ENCODE measurements at regions not wholly inside any gene's neighbourhood (a gene's known extent, or its start where the extent isn't known, plus 50 kb on each side); places are given as distances from the start of the nearest gene placed in this dataset.
A peak's percentile ranks its signal among the peaks of the same experiment; 100 is the strongest.

DNA sequence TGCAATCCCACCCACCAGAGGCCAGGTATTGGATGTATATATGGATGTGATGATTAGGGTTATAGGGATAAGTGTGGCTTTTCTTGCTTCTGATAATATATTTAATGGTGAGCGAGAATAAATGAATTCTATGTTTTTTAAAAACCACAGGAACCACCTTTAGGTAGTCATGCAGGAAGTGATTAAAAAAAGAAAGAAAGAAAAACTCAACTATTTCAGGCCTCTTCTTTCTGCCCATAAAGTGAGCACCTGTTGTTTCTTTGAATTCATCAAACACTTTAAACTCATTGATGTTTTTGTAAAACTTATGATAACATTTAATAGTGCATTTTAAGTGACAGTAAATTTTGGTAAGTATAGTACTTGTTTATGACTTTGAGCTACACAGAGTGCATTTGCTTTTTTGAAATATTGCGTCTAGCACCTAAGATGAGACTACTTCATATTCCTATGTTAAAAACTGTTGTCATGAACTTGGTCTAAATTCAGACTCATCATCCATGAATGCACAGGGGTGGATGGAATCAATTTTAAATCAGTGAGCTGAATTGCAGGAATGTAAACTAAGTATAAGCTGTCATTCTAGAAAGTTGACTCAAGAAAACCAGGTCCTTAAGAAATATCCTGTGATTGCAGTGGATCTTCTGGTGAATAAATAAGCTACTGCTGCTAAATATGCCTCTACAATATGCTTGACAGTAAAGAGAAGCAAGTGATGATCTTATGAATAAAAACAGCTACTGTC lies 764.4 kb upstream of the NECTIN3 start:
- H2AFZ ChIP-seq (ENCODE audit: low read depth, low read length): no peak overlapping the region

DNA sequence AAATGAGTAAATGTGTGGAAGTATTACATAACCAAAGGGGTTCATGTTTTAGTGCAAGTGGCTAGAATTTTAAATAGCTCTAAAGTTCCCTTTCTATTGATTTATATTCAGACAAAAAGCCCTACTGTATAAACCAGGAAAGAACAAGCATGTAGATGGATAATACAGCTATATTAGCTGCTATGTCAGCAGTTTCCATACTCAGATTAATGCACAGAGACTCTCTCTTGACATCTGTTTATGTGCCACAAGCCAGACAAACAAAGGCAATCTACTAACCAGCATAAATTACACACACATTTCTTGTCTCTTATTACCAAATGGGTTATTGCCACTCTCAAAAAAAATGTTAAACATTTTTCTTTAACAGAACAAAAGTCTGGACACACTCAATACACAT lies 760.1 kb upstream of the NECTIN3 start:
- TF ChIP-seq, protein P1, sequence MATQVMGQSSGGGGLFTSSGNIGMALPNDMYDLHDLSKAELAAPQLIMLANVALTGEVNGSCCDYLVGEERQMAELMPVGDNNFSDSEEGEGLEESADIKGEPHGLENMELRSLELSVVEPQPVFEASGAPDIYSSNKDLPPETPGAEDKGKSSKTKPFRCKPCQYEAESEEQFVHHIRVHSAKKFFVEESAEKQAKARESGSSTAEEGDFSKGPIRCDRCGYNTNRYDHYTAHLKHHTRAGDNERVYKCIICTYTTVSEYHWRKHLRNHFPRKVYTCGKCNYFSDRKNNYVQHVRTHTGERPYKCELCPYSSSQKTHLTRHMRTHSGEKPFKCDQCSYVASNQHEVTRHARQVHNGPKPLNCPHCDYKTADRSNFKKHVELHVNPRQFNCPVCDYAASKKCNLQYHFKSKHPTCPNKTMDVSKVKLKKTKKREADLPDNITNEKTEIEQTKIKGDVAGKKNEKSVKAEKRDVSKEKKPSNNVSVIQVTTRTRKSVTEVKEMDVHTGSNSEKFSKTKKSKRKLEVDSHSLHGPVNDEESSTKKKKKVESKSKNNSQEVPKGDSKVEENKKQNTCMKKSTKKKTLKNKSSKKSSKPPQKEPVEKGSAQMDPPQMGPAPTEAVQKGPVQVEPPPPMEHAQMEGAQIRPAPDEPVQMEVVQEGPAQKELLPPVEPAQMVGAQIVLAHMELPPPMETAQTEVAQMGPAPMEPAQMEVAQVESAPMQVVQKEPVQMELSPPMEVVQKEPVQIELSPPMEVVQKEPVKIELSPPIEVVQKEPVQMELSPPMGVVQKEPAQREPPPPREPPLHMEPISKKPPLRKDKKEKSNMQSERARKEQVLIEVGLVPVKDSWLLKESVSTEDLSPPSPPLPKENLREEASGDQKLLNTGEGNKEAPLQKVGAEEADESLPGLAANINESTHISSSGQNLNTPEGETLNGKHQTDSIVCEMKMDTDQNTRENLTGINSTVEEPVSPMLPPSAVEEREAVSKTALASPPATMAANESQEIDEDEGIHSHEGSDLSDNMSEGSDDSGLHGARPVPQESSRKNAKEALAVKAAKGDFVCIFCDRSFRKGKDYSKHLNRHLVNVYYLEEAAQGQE (IDR thresholded peaks at IDR 0.05; ENCODE audit: borderline replicate concordance): no peak
- no peaks in the 10 kb centered on the region for H3K27me3 ChIP-seq (ENCODE audit: insufficient read depth, low read depth, low read length)
- no peak overlapping the region for H2AFZ ChIP-seq (ENCODE audit: low read depth, low read length)
- no peaks in the 10 kb centered on the region for H3K9me3 ChIP-seq (ENCODE audit: low read length)
- H4K20me1 ChIP-seq (ENCODE audit: insufficient read depth): no peaks in the 10 kb centered on the region
- H3K4me2 ChIP-seq (ENCODE audit: low read length): no peak overlapping the region
- no peak overlapping the region for H3K4me3 ChIP-seq (ENCODE audit: low read length)
- H3K9me2 ChIP-seq (ENCODE audit: insufficient read depth, low read length): no peaks in the 10 kb centered on the region
- no peaks in the 10 kb centered on the region for H3F3A ChIP-seq (ENCODE audit: insufficient read depth, low read length, poor library complexity, severe bottlenecking)
- H3K36me3 ChIP-seq (ENCODE audit: insufficient read depth, low read length): no peaks in the 10 kb centered on the region
- H3K79me2 ChIP-seq (replicated peaks; ENCODE audit: insufficient read depth, low read length): no peaks in the 10 kb centered on the region
- H3K9ac ChIP-seq (ENCODE audit: low read length): no peak overlapping the region
- H3K27ac ChIP-seq (ENCODE audit: low read length): no peak overlapping the region

More for the DNA sequence above, 764.4 kb upstream of the NECTIN3 start:
- Histone ChIP-seq H4K20me1 (ENCODE audit: insufficient read depth) (no peaks in the 10 kb centered on the region), H3K79me2 (replicated peaks; ENCODE audit: insufficient read depth, low read length) (no peaks in the 10 kb centered on the region), H3K4me3 (ENCODE audit: low read length) (no peak overlapping the region), H3K36me3 (ENCODE audit: insufficient read depth, low read length) (no peaks in the 10 kb centered on the region), H3K9me3 (ENCODE audit: low read length) (no peaks in the 10 kb centered on the region), H3K9ac (ENCODE audit: low read length) (no peak overlapping the region), H3F3A (ENCODE audit: insufficient read depth, low read length, poor library complexity, severe bottlenecking) (no peaks in the 10 kb centered on the region), H3K9me2 (ENCODE audit: insufficient read depth, low read length) (no peaks in the 10 kb centered on the region), H3K4me2 (ENCODE audit: low read length) (no peak overlapping the region), H3K27me3 (ENCODE audit: insufficient read depth, low read depth, low read length) (no peaks in the 10 kb centered on the region), H3K27ac (ENCODE audit: low read length) (no peak overlapping the region)
- TF ChIP-seq, protein P1 (IDR thresholded peaks at IDR 0.05; ENCODE audit: borderline replicate concordance): no peak
- TF ChIP-seq MXI1 (conservative IDR thresholded peaks at IDR 0.05; ENCODE audit: poor library complexity, severe bottlenecking) (no peak), SMC3 (conservative IDR thresholded peaks at IDR 0.05; ENCODE audit: poor library complexity) (no peak)

DNA sequence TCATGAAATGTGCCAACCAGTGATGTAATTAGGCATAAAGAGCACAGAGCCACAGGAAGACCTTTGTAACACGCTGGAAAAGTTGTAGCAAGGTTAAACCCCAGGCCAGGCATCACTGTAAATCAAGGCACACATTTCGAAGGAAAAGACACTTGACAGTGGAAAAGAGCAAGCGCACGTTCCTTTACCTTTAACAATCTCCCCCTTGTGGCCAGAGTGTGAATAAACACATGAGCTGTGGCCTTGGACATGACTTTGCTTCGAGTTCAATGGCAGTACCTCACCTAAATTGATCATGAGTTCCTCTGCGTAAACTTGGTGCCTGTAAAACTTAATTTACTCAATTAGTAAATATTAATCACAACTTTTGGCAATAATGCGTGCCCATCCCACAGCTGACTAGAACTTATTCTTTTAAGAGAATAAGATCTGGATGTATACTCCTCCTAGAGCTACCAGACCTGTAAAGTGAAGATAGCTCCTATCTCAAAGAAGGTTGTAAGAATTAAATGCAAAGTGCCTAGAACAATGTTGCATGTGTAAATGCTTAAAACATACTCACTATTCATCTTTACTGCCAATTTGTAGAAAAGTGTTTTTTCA lies 757.0 kb upstream of the NECTIN3 start:
- no peak overlapping the region for H2AFZ ChIP-seq (ENCODE audit: low read depth, low read length)
- no peaks in the 10 kb centered on the region for H3K36me3 ChIP-seq (ENCODE audit: insufficient read depth, low read length)
- no peak for TF ChIP-seq EP300 (conservative IDR thresholded peaks at IDR 0.05; ENCODE audit: poor library complexity, severe bottlenecking)
- TF ChIP-seq, protein P1 (IDR thresholded peaks at IDR 0.05; ENCODE audit: borderline replicate concordance): no peak
- no peak for TF ChIP-seq MXI1 (conservative IDR thresholded peaks at IDR 0.05; ENCODE audit: poor library complexity, severe bottlenecking)
- no peak for TF ChIP-seq EZH2 (IDR thresholded peaks at IDR 0.05; ENCODE audit: borderline replicate concordance, insufficient read depth, low read length, poor library complexity, severe bottlenecking)
- TF ChIP-seq TAF1 (IDR thresholded peaks at IDR 0.05; ENCODE audit: low read depth): no peak
- peak; percentile 53 for TF ChIP-seq RAD21 (conservative IDR thresholded peaks at IDR 0.05)
- TF ChIP-seq SMC3 (conservative IDR thresholded peaks at IDR 0.05; ENCODE audit: poor library complexity): peak; percentile 55

More for the DNA sequence above, 757.0 kb upstream of the NECTIN3 start:
- Histone ChIP-seq H3K9me3 (ENCODE audit: low read length) (no peaks in the 10 kb centered on the region), H3K4me2 (ENCODE audit: low read length) (no peak overlapping the region), H3K9me2 (ENCODE audit: insufficient read depth, low read length) (no peaks in the 10 kb centered on the region), H4K20me1 (ENCODE audit: insufficient read depth) (no peaks in the 10 kb centered on the region), H3K4me3 (ENCODE audit: low read length) (no peak overlapping the region), H3K27ac (ENCODE audit: low read length) (no peak overlapping the region), H3K9ac (ENCODE audit: low read length) (no peak overlapping the region), H3K79me2 (replicated peaks; ENCODE audit: insufficient read depth, low read length) (no peaks in the 10 kb centered on the region), H3K27me3 (ENCODE audit: insufficient read depth, low read depth, low read length) (no peaks in the 10 kb centered on the region), H3F3A (ENCODE audit: insufficient read depth, low read length, poor library complexity, severe bottlenecking) (no peaks in the 10 kb centered on the region)
